OCI-LY1 (cell line): ENCODE measurements at regions not wholly inside any gene's neighbourhood (a gene's known extent, or its start where the extent isn't known, plus 50 kb on each side); places are given as distances from the start of the nearest gene placed in this dataset.

Source experiments
- EZH2 ChIP-seq: fragments of 200-600 bp; sonication (generic), shearing (Covaris generic); IDR thresholded peaks from 2 replicates; pipeline ENCODE4 v1.8.0; 2017; ENCODE audit warnings: borderline replicate concordance, mixed run types, mild to moderate bottlenecking, antibody characterized with exemption, low read length, moderate library complexity, mixed read lengths
- TF ChIP-seq, protein P1 (sequence below): fragments of 200-600 bp; sonication (generic), shearing (Covaris generic); IDR thresholded peaks from 2 replicates; pipeline ENCODE4 v1.5.1; 2017; ENCODE audit warnings: mild to moderate bottlenecking, antibody characterized with exemption, low read length, moderate library complexity, mixed read lengths

DNA sequence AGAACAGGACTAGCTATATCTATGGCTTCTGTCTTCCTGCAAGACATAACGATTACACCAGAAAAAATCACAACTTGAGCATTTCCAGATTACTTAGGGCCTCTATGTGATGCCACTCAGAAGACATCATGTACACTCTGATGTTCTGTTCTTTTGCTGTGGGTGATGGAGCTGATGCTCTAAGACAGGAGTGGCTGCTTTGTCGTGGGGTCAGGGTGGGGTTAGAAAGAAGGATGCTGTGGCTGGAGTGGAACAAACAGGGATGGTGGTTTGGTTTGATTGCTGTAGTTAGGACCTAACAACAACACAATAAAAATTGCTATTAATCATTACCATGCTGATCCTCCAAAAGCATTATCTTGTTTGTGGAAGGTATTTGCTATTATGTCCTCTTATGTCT lies 120.3 kb upstream of the ARHGAP20 start:
- TF ChIP-seq, protein P1, sequence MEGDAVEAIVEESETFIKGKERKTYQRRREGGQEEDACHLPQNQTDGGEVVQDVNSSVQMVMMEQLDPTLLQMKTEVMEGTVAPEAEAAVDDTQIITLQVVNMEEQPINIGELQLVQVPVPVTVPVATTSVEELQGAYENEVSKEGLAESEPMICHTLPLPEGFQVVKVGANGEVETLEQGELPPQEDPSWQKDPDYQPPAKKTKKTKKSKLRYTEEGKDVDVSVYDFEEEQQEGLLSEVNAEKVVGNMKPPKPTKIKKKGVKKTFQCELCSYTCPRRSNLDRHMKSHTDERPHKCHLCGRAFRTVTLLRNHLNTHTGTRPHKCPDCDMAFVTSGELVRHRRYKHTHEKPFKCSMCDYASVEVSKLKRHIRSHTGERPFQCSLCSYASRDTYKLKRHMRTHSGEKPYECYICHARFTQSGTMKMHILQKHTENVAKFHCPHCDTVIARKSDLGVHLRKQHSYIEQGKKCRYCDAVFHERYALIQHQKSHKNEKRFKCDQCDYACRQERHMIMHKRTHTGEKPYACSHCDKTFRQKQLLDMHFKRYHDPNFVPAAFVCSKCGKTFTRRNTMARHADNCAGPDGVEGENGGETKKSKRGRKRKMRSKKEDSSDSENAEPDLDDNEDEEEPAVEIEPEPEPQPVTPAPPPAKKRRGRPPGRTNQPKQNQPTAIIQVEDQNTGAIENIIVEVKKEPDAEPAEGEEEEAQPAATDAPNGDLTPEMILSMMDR: no peak
- TF ChIP-seq EZH2: no peak
